22Rv1 (cell line): ENCODE measurements at regions not wholly inside any gene's neighbourhood (a gene's known extent, or its start where the extent isn't known, plus 50 kb on each side); places are given as distances from the start of the nearest gene placed in this dataset.

Experiments
- H3K27ac ChIP-seq: fragments of 450-650 bp; 2 replicates; pipeline ENCODE4 v1.5.1; 2017
- ZFX ChIP-seq: fragments of 450-650 bp; IDR thresholded peaks from 2 replicates; pipeline ENCODE4 v1.6.1; 2017; ENCODE audit warnings: antibody characterized with exemption, borderline replicate concordance
- TF ChIP-seq, protein P1 (sequence below): fragments of 450-650 bp; IDR thresholded peaks from 2 replicates; pipeline ENCODE4 v1.5.1; 2017; ENCODE audit warnings: mild to moderate bottlenecking

DNA sequence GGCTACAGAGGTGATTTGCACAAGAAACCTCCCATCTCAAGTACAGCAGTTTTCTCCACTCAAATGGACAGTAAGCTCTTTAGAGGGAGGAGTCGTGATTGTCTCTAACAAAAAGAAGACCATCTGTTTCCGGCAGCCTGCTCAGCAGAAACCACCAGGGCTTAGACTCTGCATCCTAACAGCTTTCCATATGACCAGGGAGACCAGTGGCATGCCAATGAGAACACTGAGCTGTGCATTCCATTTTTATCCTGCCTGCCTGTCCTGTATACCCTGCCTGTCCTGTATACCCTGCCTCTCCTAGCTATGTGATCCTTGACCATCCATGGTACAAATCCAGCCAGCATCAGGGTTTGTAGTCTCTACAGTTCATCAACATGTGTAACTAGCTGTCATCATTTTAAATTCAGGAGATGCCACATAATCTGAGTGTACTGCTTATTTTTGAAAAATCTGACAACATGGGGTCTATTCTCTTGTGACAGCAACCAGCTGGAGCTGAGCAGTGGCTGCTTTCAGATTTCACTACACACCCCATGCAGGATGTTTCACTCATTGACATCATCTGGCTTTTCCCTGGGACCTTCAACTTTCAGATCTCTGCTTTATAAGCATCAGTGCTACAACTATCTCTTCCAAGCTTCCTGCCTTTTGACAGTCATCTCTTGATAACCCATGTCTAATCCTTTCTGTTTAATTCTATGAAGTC lies 50.5 kb upstream of the POU2AF2 start:
- TF ChIP-seq, protein P1, sequence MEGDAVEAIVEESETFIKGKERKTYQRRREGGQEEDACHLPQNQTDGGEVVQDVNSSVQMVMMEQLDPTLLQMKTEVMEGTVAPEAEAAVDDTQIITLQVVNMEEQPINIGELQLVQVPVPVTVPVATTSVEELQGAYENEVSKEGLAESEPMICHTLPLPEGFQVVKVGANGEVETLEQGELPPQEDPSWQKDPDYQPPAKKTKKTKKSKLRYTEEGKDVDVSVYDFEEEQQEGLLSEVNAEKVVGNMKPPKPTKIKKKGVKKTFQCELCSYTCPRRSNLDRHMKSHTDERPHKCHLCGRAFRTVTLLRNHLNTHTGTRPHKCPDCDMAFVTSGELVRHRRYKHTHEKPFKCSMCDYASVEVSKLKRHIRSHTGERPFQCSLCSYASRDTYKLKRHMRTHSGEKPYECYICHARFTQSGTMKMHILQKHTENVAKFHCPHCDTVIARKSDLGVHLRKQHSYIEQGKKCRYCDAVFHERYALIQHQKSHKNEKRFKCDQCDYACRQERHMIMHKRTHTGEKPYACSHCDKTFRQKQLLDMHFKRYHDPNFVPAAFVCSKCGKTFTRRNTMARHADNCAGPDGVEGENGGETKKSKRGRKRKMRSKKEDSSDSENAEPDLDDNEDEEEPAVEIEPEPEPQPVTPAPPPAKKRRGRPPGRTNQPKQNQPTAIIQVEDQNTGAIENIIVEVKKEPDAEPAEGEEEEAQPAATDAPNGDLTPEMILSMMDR: no peak
- no peak for TF ChIP-seq ZFX
- no peak overlapping the region for H3K27ac ChIP-seq

DNA sequence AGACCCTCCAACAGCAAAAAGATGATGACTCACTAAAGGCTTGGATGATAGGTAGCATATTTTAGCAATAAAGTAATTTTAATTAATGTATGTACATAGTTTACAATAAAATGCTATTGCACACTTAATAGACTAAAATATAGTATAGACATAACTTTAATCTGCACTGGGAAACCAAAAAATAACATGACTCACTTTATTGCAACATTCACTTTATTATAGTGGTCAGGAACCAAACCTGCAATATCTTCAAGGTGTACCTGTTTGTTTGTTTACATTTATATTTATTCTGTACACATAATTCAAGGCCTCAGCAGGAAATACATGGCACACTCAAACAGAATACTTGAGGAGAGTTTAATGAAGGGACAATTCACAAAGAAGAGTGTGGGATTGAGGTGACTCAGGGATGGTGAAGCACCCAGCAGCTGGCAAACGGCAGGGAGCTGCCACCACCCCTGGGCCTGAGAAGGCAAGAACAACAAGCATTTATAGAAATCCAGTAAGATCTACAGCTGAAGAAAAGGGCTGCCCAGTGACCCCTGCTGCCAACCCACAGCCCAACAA lies 51.5 kb upstream of the POU2AF2 start:
- TF ChIP-seq, protein P1: no peak
- no peak for TF ChIP-seq ZFX
- no peak overlapping the region for H3K27ac ChIP-seq

DNA sequence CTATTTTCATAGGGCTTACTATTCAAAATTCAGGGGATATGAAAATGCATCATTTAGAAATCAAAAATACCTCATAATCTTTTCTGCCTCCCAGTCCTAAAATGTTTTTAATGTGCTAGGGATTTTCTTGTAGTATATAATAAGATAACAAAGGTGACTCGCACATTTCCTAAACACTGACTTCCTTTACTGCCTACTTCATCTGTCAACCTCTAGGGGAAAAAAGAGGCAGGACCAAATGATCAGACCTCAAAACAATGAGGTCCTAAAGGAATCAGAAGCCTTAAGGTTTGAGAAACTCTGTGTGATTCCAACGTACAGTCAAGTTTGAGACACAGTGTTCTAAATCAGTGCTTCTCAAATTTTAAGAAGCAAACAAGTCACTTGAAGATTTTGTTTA lies 56.1 kb upstream of the POU2AF2 start:
- H3K27ac ChIP-seq: no peak overlapping the region
- TF ChIP-seq, protein P1: no peak
- TF ChIP-seq ZFX: no peak

DNA sequence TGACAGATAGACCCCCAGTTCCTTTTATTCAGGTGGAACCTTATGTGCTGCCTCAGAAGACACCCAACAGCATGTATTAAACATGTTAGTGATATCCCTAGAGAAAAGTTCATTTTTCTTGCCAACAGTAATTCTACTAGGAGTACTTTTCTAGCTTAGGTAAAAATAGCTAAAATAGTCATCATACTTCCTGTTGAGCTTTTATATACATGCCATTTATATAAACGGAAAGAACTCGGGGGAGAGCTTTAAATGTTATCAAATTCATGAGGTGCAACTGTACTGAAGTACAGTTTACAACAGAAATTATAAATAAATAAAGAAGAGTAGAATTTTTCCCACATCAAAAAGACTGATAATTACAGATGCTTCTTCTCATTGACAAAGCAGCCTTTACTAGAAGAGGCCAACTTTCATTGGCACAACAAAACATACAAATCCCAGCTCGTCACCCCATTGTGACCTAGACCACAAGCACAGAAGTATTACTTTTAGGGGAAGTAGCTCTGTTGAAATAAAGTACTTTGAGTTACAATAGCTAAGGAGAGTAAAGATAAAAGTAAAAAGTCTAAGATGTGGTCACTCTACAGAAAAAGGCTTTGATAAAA lies 59.1 kb upstream of the POU2AF2 start:
- H3K27ac ChIP-seq: no peak overlapping the region
- no peak for TF ChIP-seq ZFX
- TF ChIP-seq, protein P1: no peak

DNA sequence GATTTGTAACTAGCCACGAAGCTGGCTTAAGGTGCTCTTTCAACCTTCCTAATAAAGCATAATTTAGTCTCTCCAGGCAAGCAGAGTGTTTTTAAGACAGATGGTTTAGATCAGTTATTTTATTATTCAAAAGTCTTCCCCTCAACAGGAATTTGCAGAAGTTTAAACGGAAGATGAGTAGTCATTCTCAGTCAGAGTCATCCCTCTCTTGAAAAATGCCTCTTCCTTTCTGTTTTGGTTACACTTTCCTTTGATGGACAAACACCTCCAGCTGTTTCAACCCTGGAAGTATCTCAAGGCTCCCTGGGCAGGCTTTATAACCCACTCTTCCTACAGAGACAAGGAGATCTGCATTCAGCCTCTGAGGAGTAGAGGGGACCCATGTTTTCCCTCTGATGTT lies 60.3 kb upstream of the POU2AF2 start:
- no peak overlapping the region for H3K27ac ChIP-seq

DNA sequence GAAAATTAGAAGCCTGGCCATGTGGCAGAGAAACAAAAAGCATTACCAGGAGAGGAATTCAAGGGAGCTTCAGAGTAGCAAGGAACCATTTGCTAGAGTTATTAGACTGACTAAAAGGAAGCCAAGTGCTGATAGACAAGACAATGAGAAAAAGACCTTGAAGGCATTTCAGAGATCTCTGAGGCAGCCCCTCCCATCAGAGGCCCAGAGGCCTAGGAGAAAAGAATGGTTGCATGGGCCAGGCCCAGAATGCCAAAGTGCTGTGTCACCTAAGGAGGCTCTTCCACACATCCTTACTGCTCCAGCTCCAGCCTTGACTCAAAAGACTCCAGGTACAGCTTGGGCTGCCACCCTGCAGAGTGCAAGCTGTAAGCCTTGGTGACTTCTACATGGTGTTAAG lies 61.8 kb upstream of the POU2AF2 start:
- no peak overlapping the region for H3K27ac ChIP-seq
- no peak for TF ChIP-seq ZFX
- TF ChIP-seq, protein P1: no peak

More for the DNA sequence above, 60.3 kb upstream of the POU2AF2 start:
- TF ChIP-seq, protein P1: no peak
- no peak for TF ChIP-seq ZFX
